ENCODE measurements at regions not wholly inside any gene's neighbourhood (a gene's known extent, or its start where the extent isn't known, plus 50 kb on each side); places are given as distances from the start of the nearest gene placed in this dataset.

DNA sequence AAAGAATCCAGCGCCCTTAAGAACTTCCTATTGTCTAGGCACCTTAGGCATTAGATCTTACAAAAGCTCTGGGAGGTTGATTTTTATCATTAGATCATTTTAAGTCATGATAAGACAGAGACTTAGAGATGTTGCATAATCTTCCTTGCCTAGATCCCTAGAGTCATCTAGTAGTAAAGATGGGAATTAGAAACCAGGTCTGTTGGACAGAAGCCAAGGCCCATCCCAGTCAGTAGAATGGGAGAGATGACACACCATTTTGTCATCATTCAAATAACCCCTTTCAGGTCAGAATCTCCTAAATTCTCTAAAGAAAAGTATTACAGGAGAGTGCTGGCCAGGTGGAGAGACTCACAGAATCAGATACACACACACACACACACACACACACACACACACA is 579.1 kb downstream of the BMP2 start:
- DNase-seq (ENCODE audit: low spot score), result no peak

DNA sequence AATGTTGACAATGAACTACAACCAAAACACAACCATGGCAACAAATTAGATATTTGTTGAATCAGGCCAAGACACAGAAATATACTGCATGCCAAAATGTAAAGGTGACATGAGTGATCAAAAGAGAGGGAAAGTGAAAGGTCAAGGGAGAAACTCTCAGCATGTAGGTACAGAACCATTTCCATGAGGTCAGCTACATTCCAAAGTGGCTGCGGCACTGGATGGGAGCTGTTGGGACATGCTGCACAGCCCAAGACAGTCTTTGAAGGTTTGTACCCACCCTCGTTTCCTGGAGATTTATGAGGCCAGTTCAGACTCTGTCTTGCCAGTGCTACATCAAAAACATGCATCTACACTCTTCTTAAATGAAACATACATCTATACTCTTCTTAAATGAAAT is 579.9 kb downstream of the BMP2 start:
- DNase-seq (ENCODE audit: low spot score), result no peak

DNA sequence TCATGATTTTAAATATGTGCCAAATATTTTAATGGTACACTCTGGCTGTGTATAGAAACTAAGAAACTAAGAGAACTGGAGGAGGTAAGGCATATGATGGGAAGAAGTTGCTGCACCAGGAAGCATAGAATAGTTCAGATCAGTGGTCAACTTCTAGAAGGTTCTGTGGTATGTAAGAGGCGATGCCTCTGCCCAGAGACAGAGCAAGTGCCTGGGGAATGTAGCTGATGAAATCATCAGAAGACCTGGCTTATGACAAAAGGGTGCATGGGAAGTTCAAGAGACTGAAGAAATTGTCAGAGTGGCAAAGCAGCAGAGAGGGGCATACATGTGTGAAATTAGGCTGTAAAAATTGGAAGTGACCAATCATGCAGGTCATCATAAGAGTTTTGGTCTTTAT is 580.8 kb downstream of the BMP2 start:
- DNase-seq (ENCODE audit: low spot score), result no peak

- DNase-seq (ENCODE audit: low spot score), result no peak
These were observed 584.7 kb downstream of the BMP2 start for GRCh38 chr20:7352165-7352564.

GRCh38 chr20:7355051-7355450 is 585.2 kb downstream of the HAO1 start:
- no peak for DNase-seq (ENCODE audit: low spot score)

DNA sequence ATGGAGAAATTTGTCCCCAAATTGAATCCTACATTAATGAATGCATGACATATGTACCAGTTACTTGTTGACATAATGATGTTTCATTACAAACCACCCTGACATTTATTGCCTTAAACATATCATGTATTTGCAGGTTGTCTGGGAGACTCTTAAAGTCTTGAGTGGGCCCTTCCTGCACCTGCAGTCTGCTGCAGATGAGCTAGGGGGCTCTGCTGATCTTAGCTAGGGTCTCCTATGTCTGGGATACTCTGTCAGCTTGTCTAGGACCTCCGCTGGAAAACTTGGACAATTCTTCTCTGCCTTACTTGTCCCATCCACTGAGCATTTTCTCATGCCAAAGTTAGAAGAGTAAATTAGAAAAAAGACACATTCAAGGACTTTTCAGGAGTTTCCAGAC is 581.6 kb downstream of the HAO1 start:
- no peak for DNase-seq (ENCODE audit: low spot score)

- no peak for DNase-seq (ENCODE audit: low spot score)
These were observed 580.5 kb downstream of the HAO1 start for GRCh38 chr20:7359739-7360138.

DNA sequence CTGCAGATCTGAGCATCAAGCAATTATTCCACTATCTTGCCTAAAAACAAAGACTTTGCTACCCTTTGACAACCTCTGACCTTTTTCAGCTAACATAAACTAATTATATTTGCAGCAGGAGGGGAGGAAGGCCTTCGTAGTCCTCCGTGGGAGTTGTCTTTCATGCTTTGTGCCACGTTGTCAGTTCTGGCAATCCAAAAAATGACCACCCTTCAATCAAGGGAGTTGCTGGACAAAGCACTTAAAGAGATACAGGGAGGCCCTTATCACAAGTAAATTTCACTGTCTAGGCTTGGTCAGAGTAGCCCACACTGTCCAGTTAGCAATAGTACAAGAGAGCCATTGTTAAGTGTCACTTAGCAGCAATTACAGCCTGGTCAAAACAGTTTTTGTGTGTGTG is 578.9 kb downstream of the HAO1 start:
- DNase-seq (ENCODE audit: low spot score), result no peak

- DNase-seq (ENCODE audit: low spot score), result no peak
These were observed 578.3 kb downstream of the HAO1 start for GRCh38 chr20:7361931-7362330.

DNA sequence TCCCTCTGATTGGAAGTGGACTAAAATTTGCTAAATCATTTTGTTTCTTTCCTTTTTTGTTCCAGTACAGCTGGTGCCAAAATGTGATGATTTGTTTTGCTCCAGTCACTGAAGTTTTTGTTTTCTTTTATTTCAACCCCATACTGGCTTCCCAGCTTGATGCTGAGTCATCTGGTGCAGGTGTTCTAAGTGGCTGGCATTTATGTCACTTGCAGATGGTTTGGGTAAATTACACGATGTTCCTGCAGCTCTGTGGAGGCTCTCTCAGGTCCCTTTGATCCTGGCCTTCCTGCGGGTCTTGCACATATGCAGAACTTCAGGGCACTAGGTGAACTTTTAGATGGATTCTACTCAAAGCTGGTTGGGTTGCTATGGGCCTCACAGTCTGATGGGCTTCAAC is 577.7 kb downstream of the HAO1 start:
- no peak for DNase-seq (ENCODE audit: low spot score)

GRCh38 chr20:7366189-7366588 is 574.1 kb downstream of the HAO1 start:
- DNase-seq (ENCODE audit: low spot score), result no peak

- DNase-seq (ENCODE audit: low spot score), result no peak
These were observed 568.6 kb downstream of the HAO1 start for GRCh38 chr20:7371518-7372163.

DNA sequence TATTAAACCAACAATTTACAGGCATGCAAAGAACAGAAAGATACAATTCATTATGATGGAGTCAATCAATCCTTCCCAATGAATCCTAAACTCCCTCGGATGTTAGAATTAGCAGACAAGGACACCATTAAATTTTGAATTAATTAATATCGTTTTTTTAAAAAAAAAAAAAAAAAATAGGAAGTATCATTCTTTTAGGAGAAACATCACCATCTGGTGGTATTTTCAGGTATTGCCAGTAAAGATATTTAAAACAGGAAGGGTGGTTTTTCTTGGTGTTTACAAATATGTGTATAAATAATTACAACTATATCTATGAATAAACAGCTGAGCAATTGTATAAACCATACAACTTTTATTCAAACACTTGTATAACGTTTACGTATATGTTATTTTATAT is 564.4 kb downstream of the HAO1 start:
- peak; percentile 8 for DNase-seq (ENCODE audit: low spot score)

GRCh38 chr20:7378864-7379605 is 561.2 kb downstream of the HAO1 start:
- no peak for DNase-seq (ENCODE audit: low spot score)

DNA sequence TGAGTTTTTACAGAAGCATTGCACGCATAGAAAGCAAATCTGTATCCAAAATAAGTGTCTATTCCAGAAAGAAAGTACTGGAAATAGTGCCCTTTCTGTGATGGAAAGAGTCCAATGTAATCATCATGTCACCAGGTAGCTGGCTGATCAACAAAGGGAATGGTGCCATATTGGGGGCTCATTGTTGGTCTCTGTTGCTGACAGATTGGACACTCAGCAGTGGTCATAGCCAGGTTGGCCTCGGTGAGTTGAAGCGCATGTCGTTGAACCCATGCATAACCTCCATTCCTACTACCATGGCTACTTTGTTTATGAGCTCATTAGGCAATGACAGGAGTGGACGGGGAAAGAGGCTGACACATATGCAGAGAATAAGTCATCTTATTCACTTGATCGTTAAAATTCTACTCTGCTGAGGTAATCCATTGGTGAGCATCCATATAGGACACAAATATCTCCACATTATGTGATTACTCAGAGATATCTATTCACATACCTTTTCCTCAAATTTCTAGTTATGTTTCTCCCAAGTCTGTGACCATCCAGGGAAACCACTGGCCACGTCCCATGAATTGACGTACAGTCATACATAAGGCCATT is 560.5 kb downstream of the HAO1 start:
- no peak for DNase-seq (ENCODE audit: low spot score)

DNA sequence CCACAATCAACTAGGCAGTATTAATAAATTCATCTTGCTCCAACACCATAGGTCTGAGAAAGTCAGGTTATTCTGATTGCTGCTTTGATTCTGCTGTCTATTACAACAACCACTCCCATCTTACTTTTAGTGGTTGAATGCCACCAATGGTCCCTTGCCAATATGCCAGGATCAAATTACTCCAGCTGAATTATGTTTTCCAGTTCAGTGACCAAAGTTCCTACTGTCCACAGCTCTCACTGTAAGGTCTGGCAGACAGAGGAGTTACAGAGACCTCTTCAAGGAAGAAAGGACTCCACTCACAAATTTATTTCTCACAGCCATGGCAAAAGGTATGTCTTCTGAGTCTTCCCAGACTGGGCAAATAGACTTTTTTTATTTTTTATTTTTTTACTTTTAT is 557.0 kb downstream of the HAO1 start:
- no peak for DNase-seq (ENCODE audit: low spot score)

DNA sequence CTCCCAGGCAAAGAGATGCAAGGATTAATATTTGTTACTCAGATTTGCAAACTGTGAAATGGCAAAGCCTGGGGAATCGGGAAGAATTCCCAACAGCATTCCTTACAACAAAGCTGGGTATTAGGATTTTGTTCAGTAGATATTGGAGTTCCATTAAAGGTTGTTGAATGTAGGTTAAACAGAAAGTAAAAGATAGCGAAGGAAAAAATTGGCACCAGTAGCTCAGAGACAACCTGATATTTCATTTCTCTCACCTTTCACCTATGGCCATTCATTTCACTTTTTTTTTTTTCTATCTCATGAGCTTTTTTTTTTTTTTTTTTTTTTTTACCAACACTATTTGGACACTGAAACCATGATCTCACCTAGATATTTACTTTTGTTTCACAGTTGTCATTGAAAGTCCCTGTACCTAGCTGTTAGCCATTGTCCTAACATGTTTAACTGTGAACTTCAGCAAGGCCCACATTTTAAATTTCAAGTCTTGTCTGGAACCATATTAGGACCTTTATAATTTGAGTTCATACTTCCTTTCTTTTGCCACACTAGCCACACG is 552.5 kb downstream of the HAO1 start:
- no peak for DNase-seq (ENCODE audit: low spot score)

DNA sequence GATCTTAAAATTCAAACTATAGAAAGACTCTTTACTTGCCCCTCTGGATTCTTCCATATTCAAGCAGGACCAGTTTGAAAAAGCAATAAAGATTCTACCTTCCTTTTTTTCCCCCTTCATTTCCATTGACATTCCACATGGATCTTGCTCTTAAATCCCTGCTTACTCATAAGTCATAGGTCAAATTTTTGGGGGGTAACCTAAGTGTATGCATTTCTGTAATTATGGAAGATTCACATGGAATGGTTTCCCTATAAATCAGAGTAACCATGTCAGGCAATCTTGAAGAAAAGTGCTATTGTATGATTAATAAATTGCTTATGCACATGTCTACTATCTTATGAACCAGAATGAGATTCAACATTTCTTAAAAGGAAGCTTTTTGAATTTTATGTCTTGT is 551.0 kb downstream of the HAO1 start:
- no peak for DNase-seq (ENCODE audit: low spot score)

DNA sequence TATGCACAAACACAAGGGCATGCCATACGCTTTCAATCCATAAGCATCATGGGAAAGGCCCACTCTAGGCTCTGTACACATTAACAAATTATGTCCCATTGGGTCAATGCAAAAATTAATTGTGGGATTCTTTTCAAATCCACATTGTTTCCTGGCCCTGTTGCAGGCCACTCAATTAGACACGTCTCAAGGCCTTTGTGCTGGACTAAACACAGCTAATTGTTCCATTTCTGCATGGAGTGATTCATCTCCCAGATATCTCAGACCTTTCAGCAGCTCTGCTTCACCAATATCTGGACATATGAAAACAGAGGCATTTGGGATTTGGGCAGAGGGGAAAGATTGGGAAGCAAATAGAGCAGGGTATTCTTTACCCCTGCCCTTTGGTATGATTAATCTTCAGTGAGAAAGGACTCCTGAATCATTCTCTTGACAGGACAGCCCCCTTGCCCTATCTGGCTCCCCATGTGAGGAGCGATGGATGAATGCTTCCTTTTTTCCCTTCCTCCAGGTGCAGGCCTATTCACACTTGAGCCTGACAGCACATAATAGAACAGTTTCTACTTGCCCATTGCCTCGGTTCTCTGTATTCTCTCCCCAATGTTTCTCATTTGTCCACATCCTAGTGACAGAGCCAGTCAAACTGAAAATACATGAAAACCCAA is 547.6 kb downstream of the HAO1 start:
- DNase-seq (ENCODE audit: low spot score), result no peak

DNA sequence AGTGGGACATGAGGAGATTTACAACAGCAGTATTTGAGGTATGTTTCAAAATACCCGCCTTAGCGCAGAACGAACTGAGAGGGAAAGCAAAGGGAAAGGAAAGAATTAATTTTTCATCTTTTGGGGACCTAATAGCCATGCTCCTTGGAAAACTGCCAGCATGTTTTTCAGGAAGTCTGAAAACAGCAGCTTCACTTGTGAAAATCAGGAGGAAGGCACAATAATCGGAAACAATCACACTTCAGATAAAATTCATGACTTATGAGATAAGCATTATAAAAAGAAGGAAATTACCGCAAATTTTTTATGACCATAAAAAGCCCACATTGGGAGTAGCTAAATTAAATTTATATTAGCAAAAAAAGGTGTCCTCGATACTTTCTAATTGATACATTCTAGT is 541.1 kb downstream of the HAO1 start:
- no peak for DNase-seq (ENCODE audit: low spot score)

- no peak for DNase-seq (ENCODE audit: low spot score)
These were observed 540.7 kb downstream of the HAO1 start for GRCh38 chr20:7399575-7399974.

GRCh38 chr20:7406671-7407070 is 533.6 kb downstream of the HAO1 start:
- DNase-seq (ENCODE audit: low spot score), result no peak

- DNase-seq (ENCODE audit: low spot score), result no peak
These were observed 530.1 kb downstream of the HAO1 start for GRCh38 chr20:7410150-7410549.
